Caki2 (cell line): ENCODE measurements at regions not wholly inside any gene's neighbourhood (a gene's known extent, or its start where the extent isn't known, plus 50 kb on each side); places are given as distances from the start of the nearest gene placed in this dataset.

Experiments used
- DNase-seq: peaks from one replicate; pipeline ENCODE4 v3.0.0-alpha.2; 2015; ENCODE audit warnings: low read depth
- in situ Hi-C: cut with HindIII; loops from 2 replicates; pipeline ENCODE4 v1.10.0; 2016; ENCODE audit warnings: low sequenced_read_pairs, low pct_unique_long_range_greater_than_20kb, mixed read lengths

DNA sequence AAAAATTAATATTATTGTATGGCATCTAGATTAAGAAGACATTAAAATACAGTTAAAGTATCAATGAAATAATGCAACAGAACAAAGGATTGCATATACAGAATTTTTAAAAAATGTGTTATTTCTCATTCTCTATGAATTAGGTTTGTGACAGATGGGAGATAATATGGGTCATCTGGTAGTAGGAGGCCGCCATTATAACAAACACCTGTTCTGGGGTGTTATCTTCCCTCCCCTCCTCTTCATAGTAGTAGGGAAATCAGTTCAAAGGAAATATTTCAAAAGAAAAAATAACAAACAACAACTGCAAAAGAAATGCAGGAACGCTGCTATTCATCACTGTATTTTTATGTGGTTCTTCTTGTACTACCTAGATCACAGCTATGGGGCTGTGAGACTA, 187.0 kb upstream of the ATP2B1 start:
- DNase-seq, result no peak
- in situ Hi-C loops, result no loop called here

DNA sequence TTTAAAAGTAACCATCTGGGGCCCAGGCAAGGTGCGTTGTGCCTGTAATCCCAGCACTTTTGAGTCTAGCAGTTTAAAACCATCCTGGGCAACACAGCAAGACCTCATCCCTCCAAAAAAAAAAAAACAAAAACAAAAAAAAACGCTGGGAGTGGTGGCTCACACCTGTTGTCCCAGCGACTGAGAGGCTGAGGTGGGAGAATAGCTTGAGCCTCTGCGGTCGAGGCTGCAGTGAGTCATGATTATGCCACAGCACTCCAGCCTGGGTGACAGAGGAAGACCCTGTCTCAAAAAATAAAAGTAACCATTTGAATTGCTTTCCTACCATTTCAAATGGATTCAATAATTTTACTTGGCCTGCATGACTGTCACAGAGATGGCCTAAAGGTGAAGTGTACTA, 186.5 kb upstream of the ATP2B1 start:
- in situ Hi-C loops, result no loop called here
- no peak for DNase-seq

DNA sequence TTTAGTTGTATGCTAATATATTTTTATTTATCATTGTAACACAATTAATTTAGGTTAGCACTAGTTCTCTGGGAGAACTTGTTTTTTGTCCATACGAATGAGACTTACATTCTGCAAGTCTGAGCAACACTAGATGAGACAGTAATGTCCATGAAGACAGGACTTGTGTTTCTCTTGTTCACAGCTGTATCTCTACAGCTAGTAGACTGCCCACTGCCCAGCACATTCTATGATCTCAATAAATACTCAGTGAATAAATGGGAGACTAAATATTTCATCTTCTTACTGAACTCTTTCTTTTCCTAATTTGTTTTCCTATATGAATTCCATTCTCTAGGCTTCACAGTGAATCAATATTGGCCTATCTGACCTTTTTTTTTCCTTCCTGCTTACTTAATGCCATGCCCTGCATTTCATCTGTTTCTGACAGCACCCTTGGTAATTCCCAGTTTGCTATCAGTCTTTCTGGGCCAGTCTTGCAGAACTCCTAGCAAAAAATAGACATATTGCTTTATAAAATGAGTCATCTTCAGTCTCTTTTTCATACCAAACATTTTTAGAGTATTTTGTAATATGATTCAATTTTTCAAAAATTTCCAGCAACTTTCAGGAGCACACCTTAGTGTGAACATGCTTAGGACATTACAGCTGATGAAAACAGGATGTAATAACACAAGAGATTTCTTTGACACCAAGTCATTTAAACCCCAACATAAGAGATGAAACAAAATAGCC, 185.5 kb upstream of the ATP2B1 start:
- no peak for DNase-seq
- in situ Hi-C loops, result no loop called here

DNA sequence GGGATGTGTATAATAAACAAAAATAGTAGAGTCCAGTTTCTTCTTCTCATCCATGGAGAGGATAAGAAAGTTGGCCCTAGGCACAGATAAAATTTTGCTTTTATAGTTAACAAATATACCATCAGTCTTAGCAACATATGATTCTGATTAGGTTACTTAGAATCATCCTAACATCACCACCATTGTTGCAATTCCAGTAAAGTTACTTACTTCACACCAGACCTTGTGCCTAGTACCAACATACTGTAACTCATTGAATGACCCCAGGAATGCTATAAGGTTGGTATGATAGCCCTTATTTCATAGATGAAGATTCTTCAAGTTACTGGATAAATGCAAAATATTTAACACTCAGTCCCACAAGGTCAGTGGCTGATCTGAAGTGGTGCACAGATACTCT, 183.8 kb upstream of the ATP2B1 start:
- no peak for DNase-seq
- in situ Hi-C loops, result no loop called here

DNA sequence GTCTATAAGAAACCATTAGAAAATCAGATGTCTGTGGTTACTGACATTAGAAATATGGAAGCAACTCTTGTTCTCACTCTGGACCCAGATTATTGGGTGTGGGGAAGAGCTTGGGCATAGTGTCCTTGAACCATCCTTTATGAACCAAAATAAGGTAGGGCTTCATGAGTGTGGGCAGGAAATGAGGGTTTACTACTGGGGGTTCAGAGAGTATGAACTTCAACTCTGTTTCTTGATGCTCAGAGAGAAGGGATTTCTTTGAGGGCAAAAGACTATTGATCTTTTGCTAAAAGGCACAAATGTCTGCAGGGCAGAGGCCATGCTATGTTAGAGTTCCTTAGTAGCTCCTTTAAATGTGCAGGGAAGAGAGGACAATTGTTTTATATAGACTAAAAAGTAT, 183.3 kb upstream of the ATP2B1 start:
- DNase-seq, result no peak
- in situ Hi-C loops, result no loop called here

DNA sequence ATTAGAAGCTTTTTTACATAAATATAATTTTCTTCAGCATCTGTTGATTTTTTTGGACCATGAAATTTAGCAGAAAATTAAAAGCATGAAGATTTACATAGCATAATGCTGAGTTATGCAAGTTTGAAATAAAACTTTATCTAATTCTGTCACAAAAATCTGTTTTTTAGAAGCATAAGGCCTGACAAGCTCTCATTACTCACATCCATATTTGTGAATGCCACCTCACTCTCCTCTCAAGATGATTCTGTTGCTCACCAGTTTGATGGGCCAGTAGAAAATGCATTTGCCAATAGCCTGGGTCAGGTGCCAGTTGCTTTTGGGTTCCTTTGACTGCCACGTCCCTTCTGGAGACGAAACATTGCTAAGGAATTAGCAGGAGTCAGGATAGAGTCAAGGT, 181.5 kb upstream of the ATP2B1 start:
- DNase-seq, result no peak
- in situ Hi-C loops, result no loop called here

DNA sequence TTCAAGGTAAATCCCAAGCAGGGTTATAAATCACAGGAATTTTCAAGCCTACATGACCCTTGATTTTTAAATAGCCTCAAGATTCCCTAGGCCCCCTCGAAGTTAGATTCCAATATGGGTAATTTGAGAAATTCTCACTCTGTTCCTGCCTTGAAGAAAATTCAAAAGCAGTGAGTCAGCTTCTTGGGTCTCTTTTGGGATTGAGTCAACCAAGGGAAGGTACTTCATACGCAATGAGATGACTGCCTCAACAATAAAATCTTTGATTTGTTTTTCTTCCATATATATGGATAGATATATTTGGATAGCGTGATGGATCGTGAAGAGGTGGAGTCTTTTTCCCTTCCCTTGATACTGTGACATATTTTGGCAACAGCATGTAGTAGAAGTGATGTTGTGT, 180.4 kb upstream of the ATP2B1 start:
- in situ Hi-C loops, result no loop called here
- no peak for DNase-seq

DNA sequence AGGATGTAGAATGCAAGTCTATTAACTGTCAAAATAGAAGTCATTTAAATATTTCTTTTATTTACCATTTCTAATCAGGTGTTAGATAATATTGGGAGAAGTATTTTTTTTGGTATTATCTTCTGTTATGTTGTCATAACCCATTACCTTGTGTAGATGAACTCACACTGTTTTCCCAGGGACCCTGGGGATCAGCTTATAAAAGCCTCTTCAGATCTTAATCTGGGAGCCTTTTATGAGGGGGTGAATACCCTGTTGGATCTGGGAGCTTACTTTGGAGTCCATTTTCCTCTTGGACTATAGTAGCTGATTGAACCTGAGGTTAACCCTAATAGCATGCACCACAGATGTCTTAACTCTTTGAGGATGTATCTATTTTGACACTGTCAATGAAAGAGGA, 176.3 kb upstream of the ATP2B1 start:
- in situ Hi-C loops, result no loop called here
- DNase-seq, result no peak

DNA sequence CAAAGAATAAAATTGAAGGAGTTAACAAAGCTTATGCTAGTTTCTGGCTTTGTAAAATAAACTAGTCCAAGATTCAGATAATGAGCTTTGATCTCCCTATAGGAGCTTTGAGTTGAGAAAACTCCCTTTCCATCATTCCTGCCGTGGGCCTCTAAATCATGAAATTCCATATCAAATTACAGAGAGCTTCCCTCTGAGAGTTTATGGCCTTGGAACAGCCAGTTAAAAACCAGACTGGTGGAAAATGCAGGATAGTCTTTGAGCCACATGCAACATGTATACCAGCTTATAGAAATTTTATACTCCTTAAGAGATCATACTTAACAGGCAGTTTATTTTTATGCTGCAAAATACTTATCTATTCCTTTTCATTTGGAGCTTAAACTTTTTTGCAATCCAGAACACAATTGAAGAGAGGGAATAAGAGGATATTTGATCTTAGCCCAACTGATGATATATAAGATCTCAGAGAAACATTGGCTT, 175.8 kb upstream of the ATP2B1 start:
- in situ Hi-C loops, result no loop called here

DNA sequence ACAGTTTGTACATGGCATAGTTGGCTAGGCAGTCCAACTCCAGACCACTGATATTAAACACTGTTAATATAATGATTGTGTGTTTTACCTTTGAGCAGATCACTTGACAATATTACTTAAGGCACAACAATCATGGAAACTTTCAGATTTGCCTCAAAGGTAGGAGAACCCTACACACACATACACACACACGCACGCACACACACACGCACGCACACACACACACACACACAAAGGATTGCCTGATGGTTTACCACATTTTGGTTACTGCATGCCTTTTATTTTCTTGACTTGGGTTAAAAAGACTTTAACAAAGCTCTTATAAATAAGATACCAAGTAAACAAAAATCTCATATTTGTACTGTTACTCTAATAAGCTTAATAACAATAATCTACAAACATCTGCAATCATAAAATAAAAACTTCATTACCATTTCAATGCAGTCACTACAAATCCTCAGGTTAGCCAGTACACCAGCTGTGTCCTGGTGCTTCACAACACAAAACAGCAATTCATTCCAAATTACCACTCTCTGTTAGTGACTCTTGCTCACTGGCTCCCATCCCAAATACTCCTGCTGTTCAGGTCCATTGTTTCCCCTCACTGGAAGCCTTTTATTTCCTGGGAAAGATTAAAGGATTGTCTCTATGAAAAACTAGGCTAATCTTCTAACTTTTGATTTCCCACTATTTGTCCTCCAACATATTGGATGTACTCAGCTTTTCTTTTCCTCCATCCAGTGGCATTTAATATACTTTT, 175.2 kb upstream of the ATP2B1 start:
- DNase-seq, result no peak
- in situ Hi-C loops, result no loop called here

More for the DNA sequence above, 175.8 kb upstream of the ATP2B1 start:
- DNase-seq, result no peak

DNA sequence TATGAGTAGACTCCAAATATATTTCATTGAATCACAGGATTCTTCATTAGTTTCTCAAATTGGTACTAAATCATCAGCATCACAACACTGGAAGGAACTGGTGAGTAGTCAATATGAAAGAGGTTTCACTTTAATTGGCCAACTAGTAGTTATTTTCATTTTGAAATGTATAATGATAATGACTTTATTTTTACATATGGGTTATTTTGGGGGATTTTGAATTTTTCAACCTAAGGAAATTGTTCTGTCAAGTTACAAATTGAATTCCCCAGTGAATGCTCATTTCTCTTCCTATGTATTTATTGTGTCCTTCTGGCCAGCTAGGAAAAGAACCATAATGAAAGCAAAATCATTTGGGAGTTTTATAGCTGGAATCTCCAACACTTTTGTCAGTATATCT, 174.2 kb upstream of the ATP2B1 start:
- in situ Hi-C loops, result no loop called here
- DNase-seq, result no peak

DNA sequence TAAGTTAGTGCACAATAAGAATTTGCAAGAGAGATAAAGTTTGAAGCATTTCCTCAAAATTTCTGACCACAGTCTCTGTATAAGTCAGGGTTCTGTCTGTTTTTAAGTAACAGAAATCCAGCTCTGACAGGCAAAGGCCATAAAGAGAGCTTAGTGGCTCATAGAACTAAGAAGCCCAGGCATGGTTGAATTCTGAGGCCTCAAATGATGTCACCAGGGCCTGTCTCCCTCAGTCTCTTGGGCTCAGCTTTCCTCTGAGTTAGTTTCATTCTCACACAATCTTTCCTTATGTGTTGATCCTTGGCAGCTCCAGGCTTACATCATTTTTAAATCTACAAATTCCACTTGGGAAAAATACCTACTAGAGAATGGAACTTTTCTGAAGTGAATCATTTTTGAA, 173.4 kb upstream of the ATP2B1 start:
- no peak for DNase-seq
- in situ Hi-C loops, result no loop called here

DNA sequence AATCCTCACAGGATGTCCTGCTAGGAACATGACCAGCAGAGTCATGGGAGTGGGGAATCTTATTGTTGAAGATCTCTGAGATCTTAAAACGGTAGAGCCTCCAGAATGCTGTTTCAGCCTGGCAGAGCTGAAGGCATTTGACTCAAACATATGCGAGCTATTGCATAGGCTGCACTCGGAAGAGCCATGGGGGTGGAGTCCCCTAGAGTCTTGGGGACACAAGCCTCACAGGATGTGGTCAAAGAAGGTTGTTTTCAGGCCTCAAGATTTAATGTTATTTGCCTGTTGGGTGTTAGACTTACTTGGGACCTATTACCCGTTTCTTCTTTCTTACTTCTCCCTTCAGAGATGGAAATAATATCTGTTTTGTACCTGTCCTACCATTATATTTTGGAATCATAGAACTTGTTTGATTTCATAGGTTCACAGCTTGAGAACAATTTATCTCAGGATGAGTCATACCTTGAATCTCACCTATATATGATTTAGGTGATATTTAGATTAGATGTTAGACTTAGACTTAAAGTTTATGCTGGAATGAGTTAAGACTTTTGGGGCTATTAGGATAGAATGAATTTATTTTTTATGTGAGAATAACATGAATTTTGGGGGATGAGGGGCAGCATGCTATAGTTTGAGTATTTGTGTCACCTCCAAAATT, 172.2 kb upstream of the ATP2B1 start:
- no peak for DNase-seq
- in situ Hi-C loops, result no loop called here

DNA sequence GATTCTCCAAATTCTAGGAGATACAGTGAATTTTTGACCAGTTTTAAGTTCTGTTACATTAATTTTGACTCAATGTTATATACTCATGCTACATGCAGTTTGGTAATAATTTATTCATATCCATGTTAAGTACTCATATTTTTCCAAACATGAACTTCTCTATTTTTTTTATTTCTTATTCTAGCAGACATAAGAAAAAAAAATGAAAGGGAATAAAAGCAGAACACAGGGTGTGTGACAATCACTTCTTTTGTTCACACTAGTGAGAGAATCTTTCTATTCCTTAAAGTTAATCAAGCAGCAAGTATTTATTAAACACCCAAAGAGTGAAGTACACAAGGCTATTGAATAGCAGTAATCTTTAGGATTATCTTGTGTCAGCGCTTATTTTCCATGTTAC, 171.1 kb upstream of the ATP2B1 start:
- in situ Hi-C loops, result no loop called here
- DNase-seq, result no peak

DNA sequence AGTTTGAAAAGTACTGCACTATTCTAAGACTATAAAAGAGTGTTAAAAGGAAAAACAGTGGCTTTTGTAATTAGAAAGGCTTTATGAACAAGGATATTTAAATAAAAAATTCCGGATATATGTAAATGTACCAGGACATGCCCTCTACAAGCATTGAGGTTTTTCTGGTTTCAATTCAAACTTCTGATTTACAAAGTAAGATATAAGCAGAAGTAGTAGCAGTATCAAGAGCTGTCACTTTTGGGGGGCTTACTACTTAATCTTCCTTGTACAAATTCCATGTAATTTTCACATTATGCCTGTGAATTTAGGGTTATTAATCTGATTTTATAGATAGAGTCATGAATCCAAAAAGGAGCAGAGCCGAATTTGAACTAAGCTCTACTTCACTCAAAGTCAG, 170.3 kb upstream of the ATP2B1 start:
- DNase-seq, result no peak
- in situ Hi-C loops, result no loop called here

DNA sequence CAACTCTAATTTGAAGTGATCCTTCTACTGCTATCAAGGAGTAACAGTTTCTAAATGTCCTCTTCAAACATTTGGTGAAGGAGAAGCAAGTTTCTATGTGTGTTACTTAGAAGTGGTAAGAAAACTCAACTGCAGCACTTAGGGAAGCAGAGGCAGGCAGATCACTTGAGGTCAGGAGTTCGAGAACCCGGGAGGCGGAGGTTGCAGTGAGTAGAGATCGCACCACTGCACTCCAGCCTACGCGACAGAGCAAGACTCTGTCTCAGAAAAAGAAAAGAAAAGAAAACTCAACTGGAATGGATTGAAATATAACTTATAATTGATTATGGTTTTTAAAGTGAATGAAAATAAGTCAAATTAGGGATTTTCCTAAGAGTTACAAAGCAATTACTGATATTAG, 169.7 kb upstream of the ATP2B1 start:
- no peak for DNase-seq
- in situ Hi-C loops, result no loop called here

DNA sequence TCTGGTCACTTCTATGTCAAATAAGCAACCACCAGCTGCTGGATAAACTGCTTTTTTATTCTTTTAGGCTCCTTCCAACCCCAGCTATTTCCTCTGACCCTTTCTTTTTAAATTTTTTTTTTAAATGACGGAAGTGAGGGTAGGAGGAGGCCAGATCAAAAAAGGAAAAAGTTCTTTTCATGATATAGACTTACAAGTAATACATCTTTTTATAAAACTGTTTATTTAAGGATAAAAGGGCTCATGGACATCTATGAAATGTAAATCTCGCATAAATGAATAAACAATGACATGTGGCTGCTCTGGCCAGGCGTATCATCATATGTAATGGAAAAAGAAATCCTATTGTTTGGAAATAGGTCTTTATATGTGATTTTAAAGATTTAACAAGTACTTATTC, 169.0 kb upstream of the ATP2B1 start:
- in situ Hi-C loops, result no loop called here
- DNase-seq, result no peak

DNA sequence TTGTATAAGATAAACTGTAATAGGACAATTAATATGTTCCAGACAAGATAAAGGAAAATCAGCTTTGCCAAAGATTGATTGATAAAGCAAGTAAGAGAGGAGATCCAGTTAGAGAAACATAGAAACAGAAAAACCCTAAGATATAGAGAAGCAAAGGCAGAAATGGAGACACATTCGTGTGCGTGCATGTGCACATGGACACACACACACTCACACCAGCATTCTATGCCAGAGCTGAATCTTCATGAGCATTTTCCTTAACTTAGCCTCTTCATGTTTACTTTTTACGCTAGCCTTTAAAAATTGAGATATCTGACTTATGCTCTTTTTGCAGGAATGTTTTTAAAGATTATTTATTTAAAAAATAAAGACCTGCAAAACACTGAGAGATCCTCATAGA, 168.5 kb upstream of the ATP2B1 start:
- DNase-seq, result no peak
- in situ Hi-C loops, result no loop called here

DNA sequence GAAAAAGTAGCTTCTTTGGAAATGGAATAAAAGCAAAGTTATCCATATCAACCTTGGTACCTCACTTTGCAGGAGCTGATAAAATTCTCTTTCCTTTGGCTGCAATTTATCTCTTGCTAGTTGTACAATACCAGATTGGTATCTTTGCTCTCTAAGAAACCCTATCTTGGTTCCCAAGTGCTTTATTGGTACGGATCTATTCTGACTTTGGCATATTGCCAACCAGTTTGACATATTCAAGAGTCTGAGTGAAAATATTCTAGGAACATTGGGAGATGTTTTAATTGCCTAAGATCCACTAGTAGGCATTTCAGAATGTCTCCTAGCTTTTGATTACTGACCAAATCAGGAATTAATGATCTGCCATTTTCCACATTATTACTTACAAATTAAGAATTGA, 167.2 kb upstream of the ATP2B1 start:
- no peak for DNase-seq
- in situ Hi-C loops, result no loop called here
